HL-60 (cell line): ENCODE measurements at regions not wholly inside any gene's neighbourhood (a gene's known extent, or its start where the extent isn't known, plus 50 kb on each side); places are given as distances from the start of the nearest gene placed in this dataset.

ENCODE experiments used
- DNase-seq, 2 experiments: peaks; one replicate each; pipeline ENCODE4 v3.0.0-alpha.2; 2010 to 2020; ENCODE audit warnings: low read depth in 1 of 2, low spot score in 1 of 2
- H3K27ac ChIP-seq: fragments of 250-450 bp; sonication (Bioruptor Pico); replicated peaks from 2 replicates; pipeline ENCODE4 v1.5.1; 2020; ENCODE audit warnings: mild to moderate bottlenecking, moderate library complexity
- H3K27me3 ChIP-seq: fragments of 250-450 bp; sonication (Bioruptor Pico); 2 replicates; pipeline ENCODE4 v1.5.1; 2021; ENCODE audit warnings: mild to moderate bottlenecking, moderate library complexity; ENCODE audit not compliant: insufficient read depth, poor library complexity, severe bottlenecking
- H3K4me3 ChIP-seq: replicated peaks from 2 replicates; pipeline ENCODE4 v1.5.1; 2011; ENCODE audit warnings: mild to moderate bottlenecking, control low read depth, low read length; ENCODE audit not compliant: insufficient read depth
- CTCF ChIP-seq: IDR thresholded peaks from one replicate; pipeline ENCODE4 v1.5.1; 2011; ENCODE audit warnings: low read length, control low read depth, inconsistent platforms; ENCODE audit not compliant: insufficient read depth
- GABPA ChIP-seq: IDR thresholded peaks from 2 replicates; pipeline ENCODE4 v1.6.1; 2012; ENCODE audit warnings: low read depth
- POLR2AphosphoS5 ChIP-seq: IDR thresholded peaks from 2 replicates; pipeline ENCODE4 v1.6.1; 2012; ENCODE audit warnings: low read depth
- REST ChIP-seq: IDR thresholded peaks from 2 replicates; pipeline ENCODE4 v1.6.1; 2012; ENCODE audit warnings: low read depth; ENCODE audit not compliant: insufficient replicate concordance
- SPI1 ChIP-seq: IDR thresholded peaks from 2 replicates; pipeline ENCODE4 v1.6.1; 2012; ENCODE audit warnings: low read depth, mild to moderate bottlenecking, borderline replicate concordance

GRCh38 chr5:51987669-51988209, 604.5 kb downstream of the ISL1 start:
- TF ChIP-seq GABPA (no peak), REST (no peak), SPI1 (no peak), POLR2AphosphoS5 (no peak), CTCF (no peak)
- DNase-seq: no peak
- Histone ChIP-seq H3K27me3 (no peaks in the 10 kb centered on the region), H3K27ac (no peak overlapping the region), H3K4me3 (no peak overlapping the region)

DNA sequence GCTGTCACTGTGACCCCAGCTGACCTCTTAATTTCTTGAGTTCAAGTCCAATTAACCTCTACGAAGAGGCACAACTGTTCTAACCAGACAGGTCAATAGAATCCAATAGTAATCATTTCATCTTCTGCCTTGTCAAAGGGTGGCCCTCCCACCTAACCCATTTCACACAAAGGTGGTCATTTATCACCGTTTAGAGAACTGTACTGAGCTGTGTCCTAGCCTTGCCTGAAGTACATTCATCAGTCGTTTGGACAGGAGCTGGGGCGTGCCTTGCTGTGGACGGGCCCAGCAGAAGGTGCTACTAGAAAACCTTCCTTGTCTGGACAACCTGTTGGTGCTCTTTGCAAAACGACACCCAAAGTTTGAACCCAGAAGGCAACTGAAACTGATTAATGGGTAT, 605.4 kb downstream of the ISL1 start:
- Histone ChIP-seq H3K27me3 (no peaks in the 10 kb centered on the region), H3K4me3 (no peak overlapping the region), H3K27ac (no peak overlapping the region)
- no peak for DNase-seq
- no peak for TF ChIP-seq SPI1
- TF ChIP-seq POLR2AphosphoS5: no peak
- TF ChIP-seq CTCF: no peak
- TF ChIP-seq REST: no peak
- no peak for TF ChIP-seq GABPA

DNA sequence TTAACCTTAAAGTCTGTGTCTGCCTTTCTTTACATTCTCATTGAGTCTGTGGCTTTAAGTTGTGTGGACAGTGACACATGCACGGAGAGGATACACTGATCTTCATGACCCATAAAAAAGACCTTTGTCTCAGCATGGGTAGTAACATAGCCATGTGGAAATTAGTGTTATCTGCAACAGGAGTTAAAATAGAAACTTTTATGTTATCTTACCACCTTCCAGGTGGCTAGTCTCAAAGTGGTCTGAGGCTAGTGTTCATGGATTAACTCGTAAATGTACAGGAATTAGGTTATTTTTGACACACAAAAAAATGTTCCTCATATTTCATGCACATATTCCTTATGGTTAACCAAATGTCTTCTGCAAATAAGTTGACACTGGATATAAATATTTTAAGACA, 607.0 kb downstream of the ISL1 start:
- TF ChIP-seq POLR2AphosphoS5 (no peak), GABPA (no peak)
- no peak for DNase-seq

DNA sequence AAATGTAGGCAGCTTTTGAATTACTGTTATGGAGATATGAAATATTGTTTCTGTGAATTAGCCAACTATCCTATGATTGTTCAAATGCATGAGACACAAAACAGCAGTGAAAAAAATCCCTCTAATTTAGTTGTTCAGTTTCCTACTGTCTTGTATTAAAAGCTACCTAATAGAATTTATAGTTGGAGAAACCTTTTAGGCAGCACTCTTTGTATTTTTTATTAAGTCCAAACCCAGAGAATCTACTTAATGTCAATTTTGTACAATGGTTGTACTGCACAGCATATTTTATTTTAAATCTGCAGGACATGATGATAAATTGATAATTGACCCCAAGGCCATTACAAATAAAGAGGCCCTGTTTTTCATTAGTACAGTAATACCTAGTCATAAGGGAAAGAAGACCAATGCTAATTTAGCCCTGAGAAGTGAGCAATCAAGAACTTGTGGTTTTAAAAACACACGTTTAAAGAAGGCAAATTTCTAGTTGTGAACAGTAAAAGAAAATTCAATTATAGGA, 607.5 kb downstream of the ISL1 start:
- no peak for TF ChIP-seq POLR2AphosphoS5
- TF ChIP-seq SPI1: no peak
- no peak for TF ChIP-seq CTCF
- no peak for TF ChIP-seq GABPA
- no peak for TF ChIP-seq REST
- Histone ChIP-seq H3K4me3 (no peak overlapping the region), H3K27me3 (no peaks in the 10 kb centered on the region), H3K27ac (no peak overlapping the region)
- no peak for DNase-seq

More for the DNA sequence above, 607.0 kb downstream of the ISL1 start:
- no peak overlapping the region for H3K27ac ChIP-seq
- no peaks in the 10 kb centered on the region for H3K27me3 ChIP-seq
- no peak overlapping the region for H3K4me3 ChIP-seq
